ENCODE measurements at regions not wholly inside any gene's neighbourhood (a gene's known extent, or its start where the extent isn't known, plus 50 kb on each side); places are given as distances from the start of the nearest gene placed in this dataset.

DNA sequence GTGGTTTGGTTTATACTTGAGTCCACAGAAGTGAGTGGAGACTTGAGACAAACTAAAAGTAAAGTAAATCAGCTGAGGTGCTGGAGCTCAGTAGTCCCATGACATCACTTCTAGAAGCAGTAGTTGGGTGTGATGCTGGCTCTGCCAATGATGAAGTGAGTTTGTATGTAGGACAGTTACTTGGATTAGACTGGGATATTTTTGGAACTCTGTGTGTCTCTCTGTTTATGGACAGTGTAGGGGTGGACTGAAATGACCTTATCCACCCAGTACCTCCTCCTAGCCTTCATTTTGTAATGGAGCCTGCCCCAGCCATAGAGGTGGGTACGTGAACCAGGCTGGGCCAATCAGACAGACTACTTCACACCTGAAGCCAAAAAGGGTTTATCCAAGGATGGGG is 52.2 kb downstream of the POLR1D start:
- H3K27me3 ChIP-seq = no peaks in the 10 kb centered on the region
- WGBS, 2 donors = 90 to 92% methylated on average over 1 of the region's 1 CpG
- intact Hi-C loops (cut with DNase I) = no loop called here
- TF ChIP-seq, protein P1, sequence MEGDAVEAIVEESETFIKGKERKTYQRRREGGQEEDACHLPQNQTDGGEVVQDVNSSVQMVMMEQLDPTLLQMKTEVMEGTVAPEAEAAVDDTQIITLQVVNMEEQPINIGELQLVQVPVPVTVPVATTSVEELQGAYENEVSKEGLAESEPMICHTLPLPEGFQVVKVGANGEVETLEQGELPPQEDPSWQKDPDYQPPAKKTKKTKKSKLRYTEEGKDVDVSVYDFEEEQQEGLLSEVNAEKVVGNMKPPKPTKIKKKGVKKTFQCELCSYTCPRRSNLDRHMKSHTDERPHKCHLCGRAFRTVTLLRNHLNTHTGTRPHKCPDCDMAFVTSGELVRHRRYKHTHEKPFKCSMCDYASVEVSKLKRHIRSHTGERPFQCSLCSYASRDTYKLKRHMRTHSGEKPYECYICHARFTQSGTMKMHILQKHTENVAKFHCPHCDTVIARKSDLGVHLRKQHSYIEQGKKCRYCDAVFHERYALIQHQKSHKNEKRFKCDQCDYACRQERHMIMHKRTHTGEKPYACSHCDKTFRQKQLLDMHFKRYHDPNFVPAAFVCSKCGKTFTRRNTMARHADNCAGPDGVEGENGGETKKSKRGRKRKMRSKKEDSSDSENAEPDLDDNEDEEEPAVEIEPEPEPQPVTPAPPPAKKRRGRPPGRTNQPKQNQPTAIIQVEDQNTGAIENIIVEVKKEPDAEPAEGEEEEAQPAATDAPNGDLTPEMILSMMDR (IDR thresholded peaks at IDR 0.05) = no peak
- H3K4me1 ChIP-seq = no peaks in the 10 kb centered on the region
- no peaks in the 10 kb centered on the region for H3K9me3 ChIP-seq
- DNase-seq = no peak
- H3K27ac ChIP-seq = no peak overlapping the region
- H3K4me3 ChIP-seq = no peak overlapping the region
- no peak for ATAC-seq
- H3K36me3 ChIP-seq = no peaks in the 10 kb centered on the region
- FAIRE-seq = no peak

DNA sequence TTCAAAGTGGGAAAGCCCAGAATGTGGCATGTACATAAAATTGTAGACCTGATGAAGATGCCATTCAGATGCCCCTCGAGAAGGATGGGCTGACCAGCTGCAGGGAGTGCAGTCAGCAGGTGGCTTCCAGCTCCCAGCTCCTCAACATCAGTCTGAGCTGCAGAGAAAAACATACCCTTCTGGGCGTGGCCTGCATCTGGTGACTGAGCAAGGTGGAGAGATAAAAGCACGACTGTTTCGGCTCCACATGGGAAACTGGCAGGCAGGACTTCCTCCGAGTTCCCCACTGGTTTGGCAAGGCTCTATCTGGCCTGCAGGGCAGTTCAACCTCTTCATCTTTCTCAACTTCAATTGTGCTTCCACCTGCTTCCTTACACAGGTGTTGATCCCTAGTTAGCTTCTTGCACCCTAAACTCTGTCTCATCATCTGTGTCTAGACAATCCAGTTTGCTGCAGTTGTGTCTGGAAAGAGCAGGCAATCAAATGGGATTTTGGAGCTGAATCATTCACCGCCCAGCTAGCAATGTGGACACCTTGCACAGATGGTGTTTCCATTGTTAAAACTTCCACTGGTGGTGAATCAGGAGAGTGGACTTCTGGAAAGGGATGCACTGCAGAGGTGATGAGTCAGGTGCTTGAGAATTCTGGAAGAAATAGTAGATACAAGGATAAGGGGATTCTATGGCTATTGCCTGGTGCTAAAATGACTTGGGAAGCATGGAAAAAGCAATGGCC is 56.8 kb downstream of the POLR1D start:
- Histone ChIP-seq H3K36me3 (no peaks in the 10 kb centered on the region), H3K4me3 (no peak overlapping the region), H3K27ac (no peak overlapping the region), H3K27me3 (no peaks in the 10 kb centered on the region), H3K9me3 (no peaks in the 10 kb centered on the region), H3K4me1 (no peaks in the 10 kb centered on the region)
- FAIRE-seq = no peak
- 54 to 62% methylated on average over 6 of the region's 6 CpGs for WGBS, 2 donors
- no peak for DNase-seq
- ATAC-seq = no peak
- intact Hi-C loops (cut with DNase I) = loop anchor here in 1 of 3 donors (5.0 kb wide), 1 partner anchor 164 kb away; no protein-coding TSS in a partner anchor
- TF ChIP-seq, protein P1 (IDR thresholded peaks at IDR 0.05) = no peak

DNA sequence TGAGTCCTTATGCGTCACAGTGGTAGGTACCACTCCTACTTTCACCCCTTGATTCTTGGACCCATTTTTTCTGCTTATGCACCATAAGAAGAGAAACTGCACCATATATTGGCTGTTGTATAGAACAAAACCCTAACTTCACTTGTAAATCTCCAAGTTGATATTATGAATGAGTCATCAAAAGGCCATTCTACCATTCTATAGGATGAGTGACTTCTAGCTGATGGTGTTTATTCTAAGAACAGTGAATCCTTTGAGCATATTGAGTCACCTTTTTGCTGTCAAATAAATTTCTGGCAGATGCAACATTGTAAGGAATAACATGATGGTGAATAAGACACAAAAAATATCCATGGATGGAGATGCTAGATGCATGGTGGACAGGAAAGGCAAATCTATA is 57.7 kb downstream of the POLR1D start:
- 95 to 97% methylated on average over 1 of the region's 1 CpG for WGBS, 2 donors
- Histone ChIP-seq H3K4me3 (no peak overlapping the region), H3K4me1 (no peaks in the 10 kb centered on the region), H3K27me3 (no peaks in the 10 kb centered on the region), H3K36me3 (no peaks in the 10 kb centered on the region), H3K9me3 (no peaks in the 10 kb centered on the region), H3K27ac (no peak overlapping the region)
- intact Hi-C loops (cut with DNase I) = loop anchor here in 1 of 3 donors (5.0 kb wide), 1 partner anchor 163 kb away; no protein-coding TSS in a partner anchor
- FAIRE-seq = no peak
- TF ChIP-seq, protein P1 (IDR thresholded peaks at IDR 0.05) = no peak
- DNase-seq = no peak
- no peak for ATAC-seq

DNA sequence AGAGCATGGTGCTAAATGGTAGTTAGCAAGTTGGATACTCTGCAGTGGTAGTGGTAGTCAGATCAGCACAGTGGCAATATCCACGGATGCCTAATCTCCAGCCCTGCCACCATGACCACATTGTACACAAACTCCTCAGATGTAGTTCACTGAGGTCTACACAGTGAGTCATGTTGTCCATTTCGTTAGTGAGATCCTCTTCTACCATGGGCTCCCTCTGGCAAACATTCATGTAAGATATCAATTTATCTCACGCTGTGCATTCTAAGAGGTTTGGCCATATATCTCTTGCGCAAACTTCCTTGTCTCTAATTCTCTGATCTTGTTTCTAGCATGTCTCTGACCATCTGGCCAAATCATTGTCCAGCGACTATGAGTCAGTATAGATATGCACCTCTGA is 58.2 kb downstream of the POLR1D start:
- DNase-seq = no peak
- no peaks in the 10 kb centered on the region for H3K9me3 ChIP-seq
- H3K27me3 ChIP-seq = no peaks in the 10 kb centered on the region
- 75 to 76% methylated on average over 5 of the region's 5 CpGs for WGBS, 2 donors
- no peaks in the 10 kb centered on the region for H3K4me1 ChIP-seq
- no peak for FAIRE-seq
- intact Hi-C loops (cut with DNase I) = loop anchor here in 1 of 3 donors (5.0 kb wide), 1 partner anchor 162 kb away; no protein-coding TSS in a partner anchor
- H3K36me3 ChIP-seq = no peaks in the 10 kb centered on the region
- ATAC-seq = no peak
- TF ChIP-seq, protein P1 (IDR thresholded peaks at IDR 0.05) = no peak
- no peak overlapping the region for H3K4me3 ChIP-seq
- H3K27ac ChIP-seq = no peak overlapping the region

DNA sequence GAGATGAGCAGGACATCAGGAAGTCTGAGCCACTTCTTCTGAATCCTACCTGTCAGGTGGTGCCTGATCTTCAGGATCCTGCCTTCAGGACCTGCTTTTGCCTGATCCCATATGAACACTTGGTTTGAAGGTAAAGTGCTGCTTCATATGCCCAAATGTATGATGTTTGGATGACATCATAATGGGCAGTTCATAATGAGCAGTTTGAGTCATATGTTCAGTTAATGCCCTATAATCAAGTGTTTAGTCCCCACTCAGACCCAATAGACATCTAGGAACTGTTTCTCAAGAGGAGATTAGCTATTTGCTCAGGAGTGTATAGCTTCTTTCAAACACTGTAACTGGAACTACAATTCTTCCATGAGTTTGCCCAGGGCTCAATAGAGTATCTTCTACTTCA is 58.8 kb downstream of the POLR1D start:
- H3K36me3 ChIP-seq = no peaks in the 10 kb centered on the region
- TF ChIP-seq, protein P1 (IDR thresholded peaks at IDR 0.05) = no peak
- FAIRE-seq = no peak

More for the DNA sequence above, 58.8 kb downstream of the POLR1D start:
- Histone ChIP-seq H3K27ac (no peak overlapping the region), H3K4me1 (no peaks in the 10 kb centered on the region), H3K27me3 (no peaks in the 10 kb centered on the region), H3K9me3 (no peaks in the 10 kb centered on the region), H3K4me3 (no peak overlapping the region)
- ATAC-seq (no peak), DNase-seq (no peak)
- intact Hi-C loops (cut with DNase I) = no loop called here
